K562 (cell line): ENCODE measurements at regions not wholly inside any gene's neighbourhood (a gene's known extent, or its start where the extent isn't known, plus 50 kb on each side); places are given as distances from the start of the nearest gene placed in this dataset.

Experiments
- ATAC-seq: fragments of 200-7000 bp; cut with Tn5 transposase; 3 replicates; pipeline ENCODE4 v1.9.1; 2020; ENCODE audit warnings: moderate library complexity
- BruUV-seq: library from RNA; stranded (reverse); fragments of 400-500 nt; replicated peaks from 2 replicates; lab custom pipeline; 2021; lab: Mats Ljungman, UMichigan
- CTCF ChIA-PET: fragments of 300-600 bp; formaldehyde crosslinking; extraction: SDS; loops from one replicate; lab custom pipeline; 2021; ENCODE audit warnings: low intra/inter-chr PET ratio; lab: Yijun Ruan, JAX
- POLR2A ChIA-PET: fragments of 300-600, 350-650 bp; sonication (Branson Sonifier 250); formaldehyde crosslinking; extraction: SDS; loops from one replicate; lab custom pipeline; 2021; ENCODE audit warnings: antibody characterized with exemption, inconsistent platforms; lab: Yijun Ruan, JAX
- DNase-seq, 4 experiments: peaks; one replicate each; pipeline versions ENCODE4 v3.0.0 to v3.0.0-alpha.2; 2011 to 2018; ENCODE audit warnings: low spot score in 3 of 4, mixed read lengths in 3 of 4; ENCODE audit errors: extremely low read depth in 1 of 4
- FAIRE-seq: peaks from 2 replicates; lab custom pipeline; 2011; peaks lifted over from hg19 to GRCh38; lab: Jason Lieb, UNC
- H2AFZ ChIP-seq: 2 replicates; pipeline ENCODE4 v1.6.0; 2011; ENCODE audit warnings: low read depth, low read length, control low read depth, inconsistent platforms
- H3K27ac ChIP-seq: fragments of 200-600 bp; 3 replicates; pipeline ENCODE4 v1.8.0; 2011; ENCODE audit warnings: low read depth, mild to moderate bottlenecking, control low read depth, inconsistent platforms, low read length, moderate library complexity, mixed read lengths; ENCODE audit errors: extremely low read depth
- H3K27me3 ChIP-seq, 2 experiments: fragments of 300-600 bp in 1 of 2; 2 replicates in 1 of 2; 3 replicates in 1 of 2; pipeline versions ENCODE4 v1.6.0 to v1.8.0; 2011; ENCODE audit warnings: inconsistent platforms in 2 of 2, low read length in 2 of 2, mild to moderate bottlenecking in 1 of 2, mixed read lengths in 1 of 2, moderate library complexity in 1 of 2; ENCODE audit not compliant: control insufficient read depth in 2 of 2, insufficient read depth in 2 of 2
- H3K36me3 ChIP-seq: fragments of 300-600 bp; 3 replicates; pipeline ENCODE4 v1.8.0; 2011; ENCODE audit warnings: mild to moderate bottlenecking, low read length, inconsistent platforms; ENCODE audit not compliant: control insufficient read depth, insufficient read depth
- H3K4me1 ChIP-seq, 2 experiments: fragments of 200-600 bp in 1 of 2; replicated peaks in 1 of 2; 2 replicates in 1 of 2; 3 replicates in 1 of 2; pipeline versions ENCODE4 v1.5.1 to v1.8.0; 2011; ENCODE audit warnings: inconsistent platforms in 2 of 2, low read length in 2 of 2, mild to moderate bottlenecking in 1 of 2, mixed read lengths in 1 of 2, moderate library complexity in 1 of 2; ENCODE audit not compliant: control insufficient read depth in 2 of 2, insufficient read depth in 2 of 2
- H3K4me2 ChIP-seq: 2 replicates; pipeline ENCODE4 v1.6.1; 2011; ENCODE audit warnings: low read length, control low read depth, inconsistent platforms, mixed read lengths; ENCODE audit not compliant: insufficient read depth
- H3K4me3 ChIP-seq: fragments of 200-600 bp; sonication (generic), shearing (Covaris generic); 2 replicates; pipeline ENCODE4 v1.5.1; 2016; ENCODE audit warnings: control low read depth, inconsistent platforms
- H3K79me2 ChIP-seq: fragments of 200-600 bp; 3 replicates; pipeline ENCODE4 v1.8.0; 2011; ENCODE audit warnings: low read length, inconsistent platforms; ENCODE audit not compliant: control insufficient read depth, insufficient read depth
- H3K9ac ChIP-seq, 2 experiments: 2 replicates each; pipeline versions ENCODE4 v1.6.0 to v1.6.1; 2011; ENCODE audit warnings: low read depth in 2 of 2, low read length in 2 of 2, control low read depth in 1 of 2, inconsistent platforms in 1 of 2, mild to moderate bottlenecking in 1 of 2, mixed read lengths in 1 of 2; ENCODE audit not compliant: insufficient read depth in 1 of 2
- H3K9me1 ChIP-seq: one replicate; pipeline ENCODE4 v1.6.0; 2011; ENCODE audit warnings: inconsistent platforms, mild to moderate bottlenecking, low read length, moderate library complexity; ENCODE audit not compliant: control insufficient read depth, insufficient read depth
- H3K9me3 ChIP-seq: replicated peaks from 2 replicates; pipeline ENCODE4 v1.5.1; 2011; ENCODE audit warnings: low read depth, low read length, inconsistent platforms; ENCODE audit not compliant: control insufficient read depth, insufficient read depth
- H4K20me1 ChIP-seq: replicated peaks from 2 replicates; pipeline ENCODE4 v1.6.1; 2011; ENCODE audit warnings: low read length, inconsistent platforms, mixed read lengths; ENCODE audit not compliant: control insufficient read depth, insufficient read depth
- ARHGAP35 ChIP-seq: fragments of 450-650 bp; IDR thresholded peaks from 2 replicates; pipeline ENCODE4 v1.6.1; 2018; ENCODE audit not compliant: partially characterized antibody
- BRCA1 ChIP-seq, 2 experiments: fragments of 450-650 bp in 1 of 2; sonication (generic) in 1 of 2; formaldehyde crosslinking in 1 of 2; IDR thresholded peaks; 2 replicates each; pipeline versions ENCODE4 v1.5.0 to v1.6.1; 2017 to 2020; ENCODE audit warnings: mild to moderate bottlenecking in 1 of 2, missing genetic modification reagents in 1 of 2
- BRF1 ChIP-seq: IDR thresholded peaks from 3 replicates; pipeline ENCODE4 v1.6.1; 2011; ENCODE audit warnings: borderline replicate concordance, mild to moderate bottlenecking; ENCODE audit not compliant: insufficient read length; ENCODE audit errors: extremely low read depth
- CREBBP ChIP-seq: IDR thresholded peaks from one replicate; pipeline ENCODE4 v1.6.1; 2012; ENCODE audit warnings: low read depth, mild to moderate bottlenecking, control low read depth, inconsistent platforms, low read length
- ELK1 ChIP-seq: sonication (generic); formaldehyde crosslinking; IDR thresholded peaks from 2 replicates; pipeline ENCODE4 v1.8.1; 2022; ENCODE audit warnings: missing genetic modification reagents
- MCM7 ChIP-seq, 2 experiments: fragments of 450-650 bp; IDR thresholded peaks; 2 replicates each; pipeline ENCODE4 v1.6.1; 2016 to 2018
- MXD1 ChIP-seq: fragments of 250-450 bp; sonication (Bioruptor Pico); IDR thresholded peaks from 2 replicates; pipeline ENCODE4 v1.8.0; 2021; ENCODE audit warnings: borderline replicate concordance, mild to moderate bottlenecking, moderate library complexity; ENCODE audit not compliant: poor library complexity, severe bottlenecking
- NR0B1 ChIP-seq: fragments of 450-650 bp; IDR thresholded peaks from one replicate; pipeline ENCODE4 v1.6.1; 2018; ENCODE audit warnings: mild to moderate bottlenecking, moderate library complexity; ENCODE audit not compliant: partially characterized antibody
- RBM22 ChIP-seq: fragments of 200-400 bp; formaldehyde crosslinking; IDR thresholded peaks from 2 replicates; pipeline ENCODE4 v1.6.1; 2018; ENCODE audit warnings: low read length, low read depth; ENCODE audit not compliant: poor library complexity, severe bottlenecking
- SUPT5H ChIP-seq: fragments of 450-650 bp; IDR thresholded peaks from 2 replicates; pipeline ENCODE4 v1.6.1; 2016
- TSHZ1 ChIP-seq: fragments of 250-450 bp; sonication (Bioruptor Pico); IDR thresholded peaks from 2 replicates; pipeline ENCODE4 v1.4.0; 2020; ENCODE audit warnings: mild to moderate bottlenecking, moderate library complexity
- ZNF395 ChIP-seq: fragments of 200-800 bp; sonication (Bioruptor generic); IDR thresholded peaks from 2 replicates; pipeline ENCODE4 v1.6.1; 2017; ENCODE audit warnings: missing genetic modification characterization, missing compliant biosample characterization
- ZNF584 ChIP-seq: fragments of 200-800 bp; sonication (Bioruptor generic); IDR thresholded peaks from 2 replicates; pipeline ENCODE4 v1.6.1; 2016; ENCODE audit warnings: low read depth, mild to moderate bottlenecking, missing genetic modification characterization, missing compliant biosample characterization
- WGBS: fragments of 100-300 bp; shearing (Covaris generic); methylation state at CpG from one replicate; pipeline ENCODE4 v1.1.6; 2016; ENCODE audit warnings: low coverage, mixed read lengths; ENCODE audit not compliant: insufficient coverage; ENCODE audit errors: missing lambda C conversion rate; 5-methylcytosine and 5-hydroxymethylcytosine counted together
- in situ Hi-C: fragments of 300-500 bp; cut with MboI; formaldehyde crosslinking; loops from 4 replicates; pipeline ENCODE4 v1.15.0; 2018; ENCODE audit warnings: inconsistent platforms, mixed read lengths
- intact Hi-C: fragments of 100-400 bp; cut with micrococcal nuclease; formaldehyde crosslinking; loops from 2 replicates; pipeline ENCODE4 v1.14.2; 2022

GRCh38 chr4:10167201-10167600 lies 50.6 kb upstream of the WDR1 start:
- H2AFZ ChIP-seq = no peak overlapping the region
- no peaks in the 10 kb centered on the region for H3K36me3 ChIP-seq
- no peak overlapping the region for H3K4me2 ChIP-seq
- ChIA-PET CTCF (interaction anchor here (4.0 kb wide), 1 partner anchor 236 kb away, joined by 36 read pairs; no protein-coding TSS in a partner anchor), POLR2A (interaction anchor here (1.1 to 1.7 kb wide), 3 partner anchors 49 to 236 kb away, joined by 3 to 4 read pairs (median 3); no protein-coding TSS in a partner anchor)
- no peaks in the 10 kb centered on the region for H3K27me3 ChIP-seq
- no peak overlapping the region; the same call in 2 of the 3 replicates for H3K27ac ChIP-seq
- peaks cover 20% of the 10 kb centered on the region; the same call in 2 of the 3 replicates for H3K79me2 ChIP-seq
- H3K9me3 ChIP-seq = 0 out of 2 replicates have a peak, but pooled peaks cover 3% of the 10 kb centered on the region
- no peak for FAIRE-seq
- H3K4me1 ChIP-seq = peaks cover 6 to 70% of the 10 kb centered on the region in 2 experiments
- DNase-seq = no peak
- H3K4me3 ChIP-seq = no peak overlapping the region
- H4K20me1 ChIP-seq = no peaks in the 10 kb centered on the region
- in situ Hi-C loops (loop anchor here (5.0 to 25.0 kb wide), 2 partner anchors 235 to 1245 kb away; no protein-coding TSS in a partner anchor), intact Hi-C loops (no loop called here)
- no peak for ATAC-seq
- WGBS = 75% methylated on average over 4 of the region's 4 CpGs
- no peaks in the 10 kb centered on the region for H3K9me1 ChIP-seq
- BruUV-seq = no TSS peak
- no peak overlapping the region for H3K9ac ChIP-seq
- no peak for TF ChIP-seq ZNF584
- no peak for TF ChIP-seq MXD1 (CRISPR knock-in tag)
- TF ChIP-seq ARHGAP35 = no peak
- TF ChIP-seq RBM22 = no peak
- no peak for TF ChIP-seq ELK1 (CRISPR knock-in tag)
- TF ChIP-seq BRCA1 (IDR thresholded peaks at IDR 0.05) = no peak
- no peak for TF ChIP-seq BRCA1 (CRISPR knock-in tag; IDR thresholded peaks at IDR 0.05)
- TF ChIP-seq TSHZ1 = no peak
- no peak for TF ChIP-seq MCM7 (IDR thresholded peaks at IDR 0.05)
- TF ChIP-seq ZNF395 = no peak
- TF ChIP-seq CREBBP = no peak
- no peak for TF ChIP-seq NR0B1
- TF ChIP-seq BRF1 = no peak
- no peak for TF ChIP-seq SUPT5H
